T-helper 1 cell (primary cell): ENCODE measurements at regions not wholly inside any gene's neighbourhood (a gene's known extent, or its start where the extent isn't known, plus 50 kb on each side); places are given as distances from the start of the nearest gene placed in this dataset.
"Not testable (repeated sequence)": the region's sequence is repeated elsewhere in the genome, so short reads cannot be mapped to it uniquely, and the experiment has no call there.

ENCODE experiments used
- DNase-seq, 5 donors: peaks; one replicate each; pipeline ENCODE4 v3.0.0-alpha.2; 2012 to 2020

- DNase-seq: no peak
Measured at GRCh38 chr1:30660241-30660640, 63.1 kb downstream of the MATN1 start.

GRCh38 chr1:30659702-30660101, 63.7 kb downstream of the MATN1 start:
- DNase-seq: no peak

- not testable (repeated sequence) for DNase-seq
Measured at GRCh38 chr1:30658375-30658774, 65.0 kb downstream of the MATN1 start.

DNA sequence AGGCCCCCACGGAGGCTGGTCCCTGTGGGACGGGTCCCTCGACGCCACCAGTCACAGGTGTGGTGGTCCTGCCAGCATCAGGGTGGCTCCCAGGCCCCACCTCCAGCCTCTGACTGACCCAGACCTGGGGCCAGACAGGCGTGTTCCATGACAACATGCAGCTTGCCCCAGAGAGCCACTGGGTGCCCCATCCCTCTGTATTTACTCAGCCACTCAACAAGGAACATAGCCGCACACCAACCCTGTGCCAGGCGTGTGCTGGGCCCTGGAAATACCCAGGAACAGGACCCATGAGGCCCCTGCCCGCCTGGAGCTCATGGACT, 65.4 kb downstream of the MATN1 start:
- no peak for DNase-seq

- no peak for DNase-seq
Measured at GRCh38 chr1:30657131-30658013, 66.0 kb downstream of the MATN1 start.

- DNase-seq: no peak
Measured at GRCh38 chr1:30656171-30656940, 67.0 kb downstream of the MATN1 start.

- no peak for DNase-seq
Measured at GRCh38 chr1:30655672-30656071, 67.7 kb downstream of the MATN1 start.

DNA sequence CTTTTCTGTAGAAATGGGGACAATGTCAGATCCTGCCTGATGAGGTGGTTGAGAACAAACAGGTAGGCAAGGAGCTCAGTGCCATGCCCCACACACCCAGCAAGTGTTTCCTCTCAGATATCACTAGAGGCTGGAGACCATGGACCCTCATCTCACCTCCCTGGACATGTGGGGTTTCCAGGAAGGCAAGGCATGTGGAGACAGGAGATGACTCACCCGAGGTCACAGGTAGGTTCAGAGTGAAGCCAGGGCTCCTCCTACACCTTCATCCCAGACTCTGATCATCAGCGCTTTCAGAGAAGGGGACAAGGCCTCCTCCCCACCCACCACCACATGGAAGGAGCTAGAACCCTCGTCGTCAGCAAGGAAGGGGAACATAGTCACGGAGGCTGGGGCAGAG, 69.2 kb downstream of the MATN1 start:
- DNase-seq: no peak

DNA sequence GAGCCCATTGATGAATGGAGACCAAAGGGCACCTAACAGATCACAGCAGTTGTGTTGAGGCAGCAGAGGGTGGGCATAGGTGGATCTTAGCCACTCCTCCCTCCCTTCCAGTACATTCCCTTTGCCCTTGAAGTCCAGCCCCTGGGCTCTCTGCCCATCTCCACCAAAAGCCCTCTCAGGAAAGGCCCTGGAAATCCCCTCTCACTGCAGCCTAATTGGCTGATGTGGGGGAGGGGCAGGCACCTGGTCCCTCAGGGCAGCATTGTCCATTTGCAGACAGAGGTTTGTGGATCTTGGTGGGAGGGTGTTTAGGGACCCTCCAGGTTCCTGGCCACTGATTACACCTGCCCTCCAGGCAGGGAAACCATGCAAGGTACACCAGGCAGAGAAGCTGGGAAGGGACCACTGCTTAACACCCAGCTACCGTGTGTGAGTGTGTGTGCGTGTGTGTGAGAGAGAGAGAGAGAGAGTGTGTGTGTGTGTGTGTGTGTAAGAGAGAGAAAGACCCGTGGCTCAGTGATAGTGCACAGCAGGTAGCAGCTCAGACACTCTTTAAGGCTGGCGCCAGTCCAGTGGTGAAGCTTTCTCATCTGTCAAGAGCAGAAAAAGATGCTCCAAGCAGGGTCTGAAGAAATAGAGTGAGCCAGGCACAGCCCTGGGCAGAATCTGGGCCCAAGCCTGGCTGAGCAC, 71.1 kb downstream of the MATN1 start:
- no peak for DNase-seq

DNA sequence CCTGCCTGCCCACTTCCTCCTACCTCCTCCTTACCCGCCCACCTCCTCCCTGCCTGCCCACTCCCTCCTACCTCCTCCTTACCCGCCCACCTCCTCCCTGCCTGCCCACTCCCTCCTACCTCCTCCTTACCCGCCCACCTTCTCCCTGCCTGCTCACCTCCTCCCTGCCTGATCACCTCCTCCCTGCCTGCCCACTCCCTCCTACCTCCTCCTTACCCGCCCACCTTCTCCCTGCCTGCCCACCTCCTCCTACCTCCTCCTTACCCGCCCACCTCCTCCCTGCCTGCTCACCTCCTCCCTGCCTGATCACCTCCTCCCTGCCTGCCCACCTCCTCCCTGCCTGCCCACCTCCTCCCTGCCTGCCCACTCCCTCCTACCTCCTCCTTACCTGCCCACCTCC, 72.0 kb downstream of the MATN1 start:
- DNase-seq: not testable (repeated sequence)

DNA sequence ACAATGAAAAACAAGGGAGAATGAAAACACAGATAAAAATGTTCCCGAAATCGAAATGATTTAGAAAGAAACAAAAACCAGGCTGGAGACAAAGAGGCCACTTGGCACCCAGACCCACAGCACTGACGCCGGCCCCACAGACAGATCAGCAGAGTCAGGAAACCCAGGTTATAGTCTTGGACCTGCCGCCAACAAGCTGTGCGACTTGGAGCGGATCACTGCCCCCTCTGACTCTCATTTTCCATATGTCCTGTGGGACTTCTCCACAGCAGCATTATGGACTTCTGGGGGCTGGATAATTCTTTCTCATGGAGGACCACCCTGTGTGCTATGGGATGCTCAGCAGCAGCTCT, 72.4 kb downstream of the MATN1 start:
- DNase-seq: no peak

- DNase-seq: no peak
Measured at GRCh38 chr1:30650038-30650967, 73.1 kb downstream of the MATN1 start.

- no peak for DNase-seq
Measured at GRCh38 chr1:30649321-30649991, 73.9 kb downstream of the MATN1 start.

DNA sequence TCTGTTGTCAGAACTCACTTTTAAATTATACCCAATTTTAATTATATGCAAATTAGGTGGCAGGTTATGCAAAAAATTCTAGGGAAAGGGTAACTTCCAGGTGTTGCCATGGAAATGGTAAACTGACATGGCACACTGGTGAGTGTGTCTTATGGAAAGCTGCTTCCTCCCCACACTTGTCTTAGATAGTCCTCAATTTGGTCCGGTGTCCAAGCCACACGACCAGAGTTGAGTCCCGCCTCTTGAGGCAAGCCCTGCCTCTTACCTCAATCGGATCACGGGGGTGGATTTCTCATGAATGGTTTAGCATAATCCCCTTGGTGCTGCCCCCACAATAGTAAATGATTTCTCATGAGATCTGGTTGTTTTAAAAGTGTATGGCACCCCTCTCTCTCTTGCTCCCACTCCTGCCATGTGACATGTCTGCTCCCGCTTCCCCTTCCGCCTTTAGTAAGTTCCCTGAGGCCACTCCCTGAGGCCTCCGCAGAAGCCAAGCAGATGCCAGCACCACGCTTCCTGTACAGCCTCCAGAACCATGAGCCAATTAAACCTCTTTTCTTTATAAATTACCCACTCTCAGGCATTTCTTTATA, 74.9 kb downstream of the MATN1 start:
- DNase-seq: no peak

DNA sequence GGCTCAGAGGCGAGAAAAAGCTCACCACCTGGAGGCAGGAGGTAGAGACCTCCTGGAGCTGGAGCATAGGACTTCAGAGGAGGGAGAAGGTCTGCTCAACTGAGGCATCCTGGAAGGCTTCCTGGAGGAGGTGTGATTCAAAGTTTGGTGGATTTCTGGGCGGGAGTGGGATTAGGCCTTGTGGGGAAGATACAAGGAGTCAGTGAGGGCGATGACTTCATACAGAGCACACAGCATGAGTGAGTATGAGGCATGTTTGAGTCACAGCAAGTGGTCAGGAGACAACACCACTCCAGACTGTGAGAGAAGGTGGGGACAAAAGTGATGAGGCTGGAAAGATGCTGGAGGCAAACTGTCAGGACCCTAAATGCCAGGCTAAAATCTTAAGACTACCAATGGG, 77.6 kb downstream of the MATN1 start:
- DNase-seq: no peak

DNA sequence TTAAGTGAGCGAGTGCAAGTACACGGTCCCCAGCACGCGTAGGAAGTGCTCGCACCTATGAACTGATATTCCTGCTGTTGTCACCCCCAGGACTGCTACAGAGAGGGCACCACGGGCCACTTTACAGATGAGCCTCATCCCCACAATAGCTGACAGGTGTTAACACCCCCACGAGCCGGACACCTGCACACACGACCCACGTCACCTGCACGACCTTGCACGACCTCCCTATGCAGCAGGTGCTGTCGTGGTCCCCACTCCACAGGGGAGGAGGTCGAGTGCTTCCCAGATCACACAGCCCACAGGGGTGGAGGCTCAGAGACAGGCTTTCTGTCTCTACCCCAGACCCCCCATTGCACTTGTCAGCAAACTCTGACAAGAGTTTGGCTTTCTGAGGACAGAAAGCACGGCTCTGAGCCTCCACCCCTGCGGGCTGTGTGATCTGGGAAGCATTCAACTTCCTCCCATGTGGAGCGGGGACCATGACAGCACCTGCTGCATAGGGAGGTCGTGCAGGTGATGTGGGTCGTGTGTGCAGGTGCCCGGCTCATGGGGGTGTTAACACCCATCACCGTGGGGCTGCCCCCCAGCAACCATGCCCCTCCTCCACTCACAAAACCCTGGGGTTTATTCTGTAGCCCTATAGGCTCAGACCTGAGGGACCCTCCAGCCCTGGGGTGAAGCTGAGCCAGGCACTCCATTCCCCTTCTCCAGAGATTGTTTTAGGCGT, 80.8 kb downstream of the MATN1 start:
- DNase-seq: no peak

- no peak for DNase-seq
Measured at GRCh38 chr1:30641572-30642353, 81.6 kb downstream of the MATN1 start.

GRCh38 chr1:30639881-30640452, 83.4 kb downstream of the MATN1 start:
- no peak for DNase-seq

DNA sequence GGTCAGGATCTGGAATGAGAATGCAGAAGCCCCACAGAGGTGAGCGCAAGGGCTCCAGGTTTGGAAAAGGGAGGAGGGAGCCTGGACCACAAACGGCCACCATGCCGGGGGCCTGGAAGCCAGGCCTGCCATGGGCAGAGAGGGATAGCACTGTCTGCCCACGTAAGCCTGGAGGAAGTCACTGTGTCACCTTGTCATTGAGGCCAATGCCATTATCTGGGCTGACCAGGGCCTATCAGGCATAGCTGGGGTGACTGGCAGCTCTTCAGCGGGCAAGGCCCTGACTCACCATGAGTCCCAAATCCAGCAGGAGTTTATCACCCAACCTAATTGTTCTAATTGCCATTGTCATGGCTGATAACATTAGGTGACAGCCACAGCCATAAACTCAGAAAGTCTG, 84.6 kb downstream of the MATN1 start:
- DNase-seq: no peak

DNA sequence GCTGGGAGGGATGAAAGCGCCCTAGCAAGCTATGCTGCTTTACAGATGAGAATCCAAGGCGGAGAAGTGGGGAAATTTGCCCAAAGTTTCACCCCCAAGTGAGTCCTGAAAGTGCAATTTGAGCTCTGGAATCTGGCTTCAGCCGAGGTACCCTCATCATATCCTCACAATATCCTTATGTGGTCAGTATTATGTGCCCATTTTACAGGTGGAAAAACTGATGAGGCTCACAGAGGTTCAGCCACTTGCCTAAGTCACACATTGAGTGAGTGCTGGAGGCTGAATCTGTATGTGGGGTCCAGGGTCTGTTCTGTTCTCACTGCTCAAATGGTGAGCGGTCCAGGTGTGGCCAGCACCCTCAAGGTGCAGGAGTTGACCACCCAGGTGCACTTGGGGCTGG, 85.3 kb downstream of the MATN1 start:
- DNase-seq: no peak
